ENCODE measurements at regions not wholly inside any gene's neighbourhood (a gene's known extent, or its start where the extent isn't known, plus 50 kb on each side); places are given as distances from the start of the nearest gene placed in this dataset.
"Not testable (repeated sequence)": the region's sequence is repeated elsewhere in the genome, so short reads cannot be mapped to it uniquely, and the experiment has no call there.

- BruUV-seq (replicated peaks); POLR2A ChIA-PET (ENCODE audit: unreplicated experiment); H3K36me3 ChIP-seq (ENCODE audit: low read depth); H3K27me3 ChIP-seq (ENCODE audit: insufficient read depth, low read depth); intact Hi-C loops (cut with micrococcal nuclease; ENCODE audit: unreplicated experiment); H3K4me2 ChIP-seq; H3K27ac ChIP-seq; H3K4me3 ChIP-seq; H3K79me2 ChIP-seq (ENCODE audit: low read depth); H3K9me3 ChIP-seq (ENCODE audit: insufficient read depth, low read depth); CTCF ChIA-PET; H3K4me1 ChIP-seq (replicated peaks; ENCODE audit: insufficient read depth); H3K9me2 ChIP-seq (ENCODE audit: insufficient read depth); H4K20me1 ChIP-seq (ENCODE audit: insufficient read depth); DNase-seq; H2AFZ ChIP-seq; H3F3A ChIP-seq (ENCODE audit: insufficient read depth, low read depth): not testable (repeated sequence)
Observed at GRCh38 chrY:26372480-26372879, 750.6 kb downstream of the CDY1 start.

GRCh38 chrY:26408671-26409328 is 786.9 kb downstream of the CDY1 start:
- POLR2A ChIA-PET (ENCODE audit: unreplicated experiment) = no interaction called here
- intact Hi-C loops (cut with micrococcal nuclease; ENCODE audit: unreplicated experiment) = no loop called here
- Histone ChIP-seq H3K4me2 (no peak overlapping the region), H3K79me2 (ENCODE audit: low read depth) (no peaks in the 10 kb centered on the region), H3K27me3 (ENCODE audit: insufficient read depth, low read depth) (no peaks in the 10 kb centered on the region), H3K4me1 (replicated peaks; ENCODE audit: insufficient read depth) (no peaks in the 10 kb centered on the region), H3K9me2 (ENCODE audit: insufficient read depth) (no peaks in the 10 kb centered on the region), H3K36me3 (ENCODE audit: low read depth) (no peaks in the 10 kb centered on the region), H3K27ac (no peak overlapping the region), H3K4me3 (no peak overlapping the region), H3F3A (ENCODE audit: insufficient read depth, low read depth) (no peaks in the 10 kb centered on the region), H4K20me1 (ENCODE audit: insufficient read depth) (no peaks in the 10 kb centered on the region), H2AFZ (no peak overlapping the region), H3K9me3 (ENCODE audit: insufficient read depth, low read depth) (no peaks in the 10 kb centered on the region)
- no peak for DNase-seq
- CTCF ChIA-PET = no interaction called here
- TF ChIP-seq CTCF (conservative IDR thresholded peaks at IDR 0.05) = no peak
- no peak for TF ChIP-seq EZH2 (IDR thresholded peaks at IDR 0.05; ENCODE audit: low read depth)
- no TSS peak for BruUV-seq (replicated peaks)

- Histone ChIP-seq H3K4me1 (replicated peaks; ENCODE audit: insufficient read depth) (no peaks in the 10 kb centered on the region), H3K4me2 (no peak overlapping the region), H3K27ac (no peak overlapping the region), H3K9me2 (ENCODE audit: insufficient read depth) (no peaks in the 10 kb centered on the region), H3K27me3 (ENCODE audit: insufficient read depth, low read depth) (no peaks in the 10 kb centered on the region), H3K79me2 (ENCODE audit: low read depth) (no peaks in the 10 kb centered on the region), H3F3A (ENCODE audit: insufficient read depth, low read depth) (no peaks in the 10 kb centered on the region), H3K36me3 (ENCODE audit: low read depth) (no peaks in the 10 kb centered on the region), H2AFZ (no peak overlapping the region), H3K9me3 (ENCODE audit: insufficient read depth, low read depth) (no peaks in the 10 kb centered on the region), H4K20me1 (ENCODE audit: insufficient read depth) (no peaks in the 10 kb centered on the region), H3K4me3 (no peak overlapping the region)
- no peak for TF ChIP-seq CTCF (conservative IDR thresholded peaks at IDR 0.05)
- no peak for TF ChIP-seq EZH2 (IDR thresholded peaks at IDR 0.05; ENCODE audit: low read depth)
- CTCF ChIA-PET = no interaction called here
- DNase-seq = no peak
- POLR2A ChIA-PET (ENCODE audit: unreplicated experiment) = no interaction called here
- no TSS peak for BruUV-seq (replicated peaks)
- intact Hi-C loops (cut with micrococcal nuclease; ENCODE audit: unreplicated experiment) = no loop called here
Observed at GRCh38 chrY:26409329-26409712, 787.4 kb downstream of the CDY1 start.
